ENCODE measurements at regions not wholly inside any gene's neighbourhood (a gene's known extent, or its start where the extent isn't known, plus 50 kb on each side); places are given as distances from the start of the nearest gene placed in this dataset.

DNA sequence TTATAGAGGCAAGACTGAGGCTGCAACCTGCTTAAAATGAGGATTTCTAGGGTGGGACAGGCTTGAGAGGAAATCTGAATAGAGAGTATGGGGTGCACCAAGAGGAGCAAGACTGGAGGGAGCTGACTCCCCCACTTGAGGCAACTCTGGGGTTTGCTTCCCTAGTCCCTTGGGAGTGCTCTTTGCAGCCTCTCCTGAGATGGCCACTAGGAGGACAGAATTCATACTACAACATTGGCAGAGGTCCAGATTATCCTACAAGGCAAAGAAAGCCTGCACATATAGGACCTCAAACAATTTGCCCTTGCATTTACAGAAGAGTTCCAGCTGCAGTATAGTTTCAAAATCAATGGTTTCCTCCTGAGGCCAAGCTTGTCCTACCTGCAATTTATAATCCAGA, 830.9 kb downstream of the TECRL start:
- TF ChIP-seq, protein P1, sequence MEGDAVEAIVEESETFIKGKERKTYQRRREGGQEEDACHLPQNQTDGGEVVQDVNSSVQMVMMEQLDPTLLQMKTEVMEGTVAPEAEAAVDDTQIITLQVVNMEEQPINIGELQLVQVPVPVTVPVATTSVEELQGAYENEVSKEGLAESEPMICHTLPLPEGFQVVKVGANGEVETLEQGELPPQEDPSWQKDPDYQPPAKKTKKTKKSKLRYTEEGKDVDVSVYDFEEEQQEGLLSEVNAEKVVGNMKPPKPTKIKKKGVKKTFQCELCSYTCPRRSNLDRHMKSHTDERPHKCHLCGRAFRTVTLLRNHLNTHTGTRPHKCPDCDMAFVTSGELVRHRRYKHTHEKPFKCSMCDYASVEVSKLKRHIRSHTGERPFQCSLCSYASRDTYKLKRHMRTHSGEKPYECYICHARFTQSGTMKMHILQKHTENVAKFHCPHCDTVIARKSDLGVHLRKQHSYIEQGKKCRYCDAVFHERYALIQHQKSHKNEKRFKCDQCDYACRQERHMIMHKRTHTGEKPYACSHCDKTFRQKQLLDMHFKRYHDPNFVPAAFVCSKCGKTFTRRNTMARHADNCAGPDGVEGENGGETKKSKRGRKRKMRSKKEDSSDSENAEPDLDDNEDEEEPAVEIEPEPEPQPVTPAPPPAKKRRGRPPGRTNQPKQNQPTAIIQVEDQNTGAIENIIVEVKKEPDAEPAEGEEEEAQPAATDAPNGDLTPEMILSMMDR (conservative IDR thresholded peaks at IDR 0.05; ENCODE audit: low read depth, low read length): no peak
- TF ChIP-seq BHLHE40 (IDR thresholded peaks at IDR 0.05; ENCODE audit: low read depth, low read length) (no peak), USF2 (IDR thresholded peaks at IDR 0.05; ENCODE audit: low read depth, low read length) (no peak), RAD21 (IDR thresholded peaks at IDR 0.05; ENCODE audit: low read length) (no peak), POLR2A (IDR thresholded peaks at IDR 0.05; ENCODE audit: low read depth, low read length) (no peak), CEBPB (IDR thresholded peaks at IDR 0.05; ENCODE audit: low read depth, low read length) (no peak), SMC3 (IDR thresholded peaks at IDR 0.05; ENCODE audit: low read depth, low read length) (no peak), MXI1 (IDR thresholded peaks at IDR 0.05; ENCODE audit: borderline replicate concordance, low read depth, low read length) (no peak)

All from IMR-90 (cell line).